ENCODE measurements at regions not wholly inside any gene's neighbourhood (a gene's known extent, or its start where the extent isn't known, plus 50 kb on each side); places are given as distances from the start of the nearest gene placed in this dataset.

- TF ChIP-seq CTCF (IDR thresholded peaks at IDR 0.05; ENCODE audit: low read depth, low read length, poor library complexity, severe bottlenecking) (no peak), EZH2phosphoT487 (IDR thresholded peaks at IDR 0.05; ENCODE audit: borderline replicate concordance, low read length) (no peak)
Observed at GRCh38 chr10:131477457-131478121, 166.1 kb upstream of the TCERG1L start.

Data from DOHH2 (cell line).